DND-41 (cell line): ENCODE measurements at regions not wholly inside any gene's neighbourhood (a gene's known extent, or its start where the extent isn't known, plus 50 kb on each side); places are given as distances from the start of the nearest gene placed in this dataset.

ENCODE experiments used
- ATAC-seq: fragments of 200-7000 bp; cut with Tn5 transposase; 3 replicates; pipeline ENCODE4 v1.9.1; 2021; ENCODE audit warnings: low read depth; ENCODE audit not compliant: insufficient read depth
- DNase-seq: peaks from one replicate; pipeline ENCODE4 v3.0.0-alpha.2; 2020
- H2AFZ ChIP-seq: 2 replicates; pipeline ENCODE4 v1.6.0; 2012; ENCODE audit warnings: low read depth, low read length
- H3K27ac ChIP-seq: 2 replicates; pipeline ENCODE4 v1.5.1; 2012; ENCODE audit warnings: low read length, inconsistent platforms
- H3K27me3 ChIP-seq: fragments of 200-600 bp; sonication (generic); 2 replicates; pipeline ENCODE4 v1.6.0; 2012; ENCODE audit warnings: low read length, mild to moderate bottlenecking, inconsistent platforms; ENCODE audit not compliant: insufficient read depth, poor library complexity
- H3K36me3 ChIP-seq: 2 replicates; pipeline ENCODE4 v1.5.1; 2012; ENCODE audit warnings: low read length, inconsistent platforms; ENCODE audit not compliant: insufficient read depth
- H3K4me1 ChIP-seq: 2 replicates; pipeline ENCODE4 v1.5.1; 2012; ENCODE audit warnings: mild to moderate bottlenecking, low read length; ENCODE audit not compliant: insufficient read depth
- H3K4me2 ChIP-seq: 2 replicates; pipeline ENCODE4 v1.6.0; 2012; ENCODE audit warnings: mild to moderate bottlenecking, moderate library complexity, low read length, inconsistent platforms; ENCODE audit not compliant: insufficient read depth
- H3K4me3 ChIP-seq, 2 experiments: fragments of 200-600 bp in 1 of 2; shearing (Covaris generic) in 1 of 2; 2 replicates each; pipeline ENCODE4 v1.5.1; 2012 to 2016; ENCODE audit warnings: inconsistent platforms in 2 of 2, low read length in 2 of 2, mild to moderate bottlenecking in 2 of 2, low read depth in 1 of 2, moderate library complexity in 1 of 2
- H3K79me2 ChIP-seq: 2 replicates; pipeline ENCODE4 v1.6.0; 2012; ENCODE audit warnings: low read length, inconsistent platforms; ENCODE audit not compliant: insufficient read depth
- H3K9ac ChIP-seq: 2 replicates; pipeline ENCODE4 v1.6.0; 2012; ENCODE audit warnings: low read depth, mild to moderate bottlenecking, inconsistent platforms, low read length, moderate library complexity
- H3K9me3 ChIP-seq: 2 replicates; pipeline ENCODE4 v1.5.1; 2012; ENCODE audit warnings: low read length, moderate library complexity, mild to moderate bottlenecking, inconsistent platforms; ENCODE audit not compliant: insufficient read depth, severe bottlenecking
- H4K20me1 ChIP-seq: 2 replicates; pipeline ENCODE4 v1.6.0; 2012; ENCODE audit warnings: low read length; ENCODE audit not compliant: insufficient read depth
- CTCF ChIP-seq: IDR thresholded peaks from 2 replicates; pipeline ENCODE4 v1.5.1; 2012; ENCODE audit warnings: borderline replicate concordance, low read length, moderate library complexity, mild to moderate bottlenecking; ENCODE audit not compliant: poor library complexity, severe bottlenecking; ENCODE audit errors: extremely low read depth
- EZH2 ChIP-seq: IDR thresholded peaks from 3 replicates; pipeline ENCODE4 v1.6.1; 2012; ENCODE audit warnings: borderline replicate concordance, low read depth, mild to moderate bottlenecking, moderate library complexity, low read length, inconsistent platforms; ENCODE audit not compliant: severe bottlenecking

- Histone ChIP-seq H3K27me3 (no peaks in the 10 kb centered on the region), H2AFZ (no peak overlapping the region), H3K79me2 (no peaks in the 10 kb centered on the region), H3K4me3 (no peak overlapping the region), H4K20me1 (no peaks in the 10 kb centered on the region), H3K27ac (no peak overlapping the region), H3K4me2 (no peak overlapping the region), H3K9me3 (no peaks in the 10 kb centered on the region), H3K36me3 (no peaks in the 10 kb centered on the region), H3K4me1 (no peaks in the 10 kb centered on the region), H3K9ac (no peak overlapping the region)
- TF ChIP-seq CTCF: no peak
- no peak for TF ChIP-seq EZH2
- ATAC-seq (no peak), DNase-seq (no peak)
These were observed 188.4 kb downstream of the ABCC12 start for GRCh38 chr16:47967374-47967773.

- Histone ChIP-seq H2AFZ (no peak overlapping the region), H3K4me3 (no peak overlapping the region), H3K79me2 (no peaks in the 10 kb centered on the region), H3K9ac (no peak overlapping the region), H3K36me3 (no peaks in the 10 kb centered on the region), H4K20me1 (no peaks in the 10 kb centered on the region), H3K9me3 (no peaks in the 10 kb centered on the region), H3K27me3 (no peaks in the 10 kb centered on the region), H3K4me1 (no peaks in the 10 kb centered on the region), H3K4me2 (no peak overlapping the region), H3K27ac (no peak overlapping the region)
- no peak for TF ChIP-seq EZH2
- TF ChIP-seq CTCF: no peak
- DNase-seq (no peak), ATAC-seq (no peak)
These were observed 189.5 kb downstream of the ABCC12 start for GRCh38 chr16:47966325-47966724.

- Histone ChIP-seq H3K4me2 (no peak overlapping the region), H4K20me1 (no peaks in the 10 kb centered on the region), H3K27me3 (no peaks in the 10 kb centered on the region), H3K27ac (no peak overlapping the region), H3K4me1 (no peaks in the 10 kb centered on the region), H3K9me3 (no peaks in the 10 kb centered on the region), H3K36me3 (no peaks in the 10 kb centered on the region), H3K4me3 (no peak overlapping the region), H3K9ac (no peak overlapping the region), H3K79me2 (no peaks in the 10 kb centered on the region), H2AFZ (no peak overlapping the region)
- no peak for DNase-seq
- no peak for TF ChIP-seq EZH2
- no peak for TF ChIP-seq CTCF
- ATAC-seq: no peak
These were observed 190.4 kb downstream of the ABCC12 start for GRCh38 chr16:47965439-47965838.

- Histone ChIP-seq H3K9ac (no peak overlapping the region), H3K27me3 (no peaks in the 10 kb centered on the region), H3K79me2 (no peaks in the 10 kb centered on the region), H2AFZ (no peak overlapping the region), H3K9me3 (no peaks in the 10 kb centered on the region), H3K27ac (no peak overlapping the region), H3K4me3 (no peak overlapping the region), H3K4me1 (no peaks in the 10 kb centered on the region), H4K20me1 (no peaks in the 10 kb centered on the region), H3K36me3 (no peaks in the 10 kb centered on the region), H3K4me2 (no peak overlapping the region)
- TF ChIP-seq CTCF: no peak
- no peak for TF ChIP-seq EZH2
- DNase-seq (no peak), ATAC-seq (no peak)
These were observed 197.1 kb downstream of the ABCC12 start for GRCh38 chr16:47958726-47959125.
